SK-N-SH treated with all-trans-retinoic acid at 6 μM for 48 hours (cell line): ENCODE measurements at regions not wholly inside any gene's neighbourhood (a gene's known extent, or its start where the extent isn't known, plus 50 kb on each side); places are given as distances from the start of the nearest gene placed in this dataset.

ENCODE experiments used
- BACH2 ChIP-seq: fragments of 250-450 bp; sonication (Bioruptor Pico); IDR thresholded peaks from 2 replicates; pipeline ENCODE4 v1.9.0; 2021; ENCODE audit warnings: mild to moderate bottlenecking, borderline replicate concordance
- ESRRG ChIP-seq: fragments of 250-450 bp; sonication (Bioruptor Pico); IDR thresholded peaks from 2 replicates; pipeline ENCODE4 v1.6.1; 2021; ENCODE audit warnings: mild to moderate bottlenecking
- ISL1 ChIP-seq: fragments of 250-450 bp; sonication (Bioruptor Pico); IDR thresholded peaks from 2 replicates; pipeline ENCODE4 v2.1.2; 2022; ENCODE audit warnings: mild to moderate bottlenecking, moderate library complexity
- PPARA ChIP-seq: fragments of 250-450 bp; sonication (Bioruptor Pico); IDR thresholded peaks from 2 replicates; pipeline ENCODE4 v1.5.0; 2020; ENCODE audit warnings: mild to moderate bottlenecking, borderline replicate concordance
- TF ChIP-seq, protein P1 (sequence below): fragments of 250-450 bp; sonication (Bioruptor Pico); IDR thresholded peaks from 2 replicates; pipeline ENCODE4 v1.5.0; 2020; ENCODE audit warnings: mild to moderate bottlenecking, moderate library complexity
- TF ChIP-seq, protein P2 (sequence below): fragments of 250-450 bp; sonication (Bioruptor Pico); IDR thresholded peaks from 2 replicates; pipeline ENCODE4 v1.8.0; 2021; ENCODE audit warnings: low read depth, mild to moderate bottlenecking, moderate library complexity, borderline replicate concordance
- TF ChIP-seq, protein P3 (sequence below): fragments of 250-450 bp; sonication (Bioruptor Pico); IDR thresholded peaks from 2 replicates; pipeline ENCODE4 v1.5.1; 2020; ENCODE audit warnings: low read depth, mild to moderate bottlenecking, moderate library complexity
- TF ChIP-seq, protein P4 (sequence below): fragments of 250-450 bp; sonication (Bioruptor Pico); IDR thresholded peaks from 2 replicates; pipeline ENCODE4 v1.8.0; 2020; ENCODE audit warnings: mild to moderate bottlenecking, moderate library complexity, borderline replicate concordance

DNA sequence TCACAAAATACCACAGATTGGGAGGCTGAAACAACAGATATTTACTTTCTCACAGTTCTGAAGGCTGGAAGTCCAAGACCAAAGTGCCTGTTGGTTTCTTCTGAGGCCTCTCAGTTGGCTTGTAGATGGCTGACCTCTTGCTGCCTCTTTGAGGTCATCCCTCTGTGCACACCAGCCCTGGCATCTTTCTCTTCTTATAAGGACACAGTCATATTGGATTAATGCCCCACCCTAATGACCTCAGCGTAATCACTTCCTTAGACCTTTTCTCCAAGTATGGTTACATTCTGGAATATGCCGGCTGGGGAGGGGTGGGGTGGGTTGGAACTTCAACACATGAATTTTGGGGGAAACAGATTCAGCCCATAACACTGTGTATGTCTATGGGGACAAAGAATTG, 116.2 kb upstream of the LNX1 start:
- TF ChIP-seq, protein P1, sequence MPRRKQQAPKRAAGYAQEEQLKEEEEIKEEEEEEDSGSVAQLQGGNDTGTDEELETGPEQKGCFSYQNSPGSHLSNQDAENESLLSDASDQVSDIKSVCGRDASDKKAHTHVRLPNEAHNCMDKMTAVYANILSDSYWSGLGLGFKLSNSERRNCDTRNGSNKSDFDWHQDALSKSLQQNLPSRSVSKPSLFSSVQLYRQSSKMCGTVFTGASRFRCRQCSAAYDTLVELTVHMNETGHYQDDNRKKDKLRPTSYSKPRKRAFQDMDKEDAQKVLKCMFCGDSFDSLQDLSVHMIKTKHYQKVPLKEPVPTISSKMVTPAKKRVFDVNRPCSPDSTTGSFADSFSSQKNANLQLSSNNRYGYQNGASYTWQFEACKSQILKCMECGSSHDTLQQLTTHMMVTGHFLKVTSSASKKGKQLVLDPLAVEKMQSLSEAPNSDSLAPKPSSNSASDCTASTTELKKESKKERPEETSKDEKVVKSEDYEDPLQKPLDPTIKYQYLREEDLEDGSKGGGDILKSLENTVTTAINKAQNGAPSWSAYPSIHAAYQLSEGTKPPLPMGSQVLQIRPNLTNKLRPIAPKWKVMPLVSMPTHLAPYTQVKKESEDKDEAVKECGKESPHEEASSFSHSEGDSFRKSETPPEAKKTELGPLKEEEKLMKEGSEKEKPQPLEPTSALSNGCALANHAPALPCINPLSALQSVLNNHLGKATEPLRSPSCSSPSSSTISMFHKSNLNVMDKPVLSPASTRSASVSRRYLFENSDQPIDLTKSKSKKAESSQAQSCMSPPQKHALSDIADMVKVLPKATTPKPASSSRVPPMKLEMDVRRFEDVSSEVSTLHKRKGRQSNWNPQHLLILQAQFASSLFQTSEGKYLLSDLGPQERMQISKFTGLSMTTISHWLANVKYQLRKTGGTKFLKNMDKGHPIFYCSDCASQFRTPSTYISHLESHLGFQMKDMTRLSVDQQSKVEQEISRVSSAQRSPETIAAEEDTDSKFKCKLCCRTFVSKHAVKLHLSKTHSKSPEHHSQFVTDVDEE (CRISPR knock-in tag) = no peak
- TF ChIP-seq, protein P2, sequence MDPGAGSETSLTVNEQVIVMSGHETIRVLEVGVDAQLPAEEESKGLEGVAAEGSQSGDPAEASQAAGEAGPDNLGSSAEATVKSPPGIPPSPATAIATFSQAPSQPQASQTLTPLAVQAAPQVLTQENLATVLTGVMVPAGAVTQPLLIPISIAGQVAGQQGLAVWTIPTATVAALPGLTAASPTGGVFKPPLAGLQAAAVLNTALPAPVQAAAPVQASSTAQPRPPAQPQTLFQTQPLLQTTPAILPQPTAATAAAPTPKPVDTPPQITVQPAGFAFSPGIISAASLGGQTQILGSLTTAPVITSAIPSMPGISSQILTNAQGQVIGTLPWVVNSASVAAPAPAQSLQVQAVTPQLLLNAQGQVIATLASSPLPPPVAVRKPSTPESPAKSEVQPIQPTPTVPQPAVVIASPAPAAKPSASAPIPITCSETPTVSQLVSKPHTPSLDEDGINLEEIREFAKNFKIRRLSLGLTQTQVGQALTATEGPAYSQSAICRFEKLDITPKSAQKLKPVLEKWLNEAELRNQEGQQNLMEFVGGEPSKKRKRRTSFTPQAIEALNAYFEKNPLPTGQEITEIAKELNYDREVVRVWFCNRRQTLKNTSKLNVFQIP (CRISPR knock-in tag) = no peak
- TF ChIP-seq BACH2 = no peak
- TF ChIP-seq, protein P3, sequence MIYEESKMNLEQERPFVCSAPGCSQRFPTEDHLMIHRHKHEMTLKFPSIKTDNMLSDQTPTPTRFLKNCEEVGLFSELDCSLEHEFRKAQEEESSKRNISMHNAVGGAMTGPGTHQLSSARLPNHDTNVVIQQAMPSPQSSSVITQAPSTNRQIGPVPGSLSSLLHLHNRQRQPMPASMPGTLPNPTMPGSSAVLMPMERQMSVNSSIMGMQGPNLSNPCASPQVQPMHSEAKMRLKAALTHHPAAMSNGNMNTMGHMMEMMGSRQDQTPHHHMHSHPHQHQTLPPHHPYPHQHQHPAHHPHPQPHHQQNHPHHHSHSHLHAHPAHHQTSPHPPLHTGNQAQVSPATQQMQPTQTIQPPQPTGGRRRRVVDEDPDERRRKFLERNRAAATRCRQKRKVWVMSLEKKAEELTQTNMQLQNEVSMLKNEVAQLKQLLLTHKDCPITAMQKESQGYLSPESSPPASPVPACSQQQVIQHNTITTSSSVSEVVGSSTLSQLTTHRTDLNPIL (CRISPR knock-in tag) = no peak
- TF ChIP-seq ISL1 (CRISPR knock-in tag) = no peak
- TF ChIP-seq, protein P4, sequence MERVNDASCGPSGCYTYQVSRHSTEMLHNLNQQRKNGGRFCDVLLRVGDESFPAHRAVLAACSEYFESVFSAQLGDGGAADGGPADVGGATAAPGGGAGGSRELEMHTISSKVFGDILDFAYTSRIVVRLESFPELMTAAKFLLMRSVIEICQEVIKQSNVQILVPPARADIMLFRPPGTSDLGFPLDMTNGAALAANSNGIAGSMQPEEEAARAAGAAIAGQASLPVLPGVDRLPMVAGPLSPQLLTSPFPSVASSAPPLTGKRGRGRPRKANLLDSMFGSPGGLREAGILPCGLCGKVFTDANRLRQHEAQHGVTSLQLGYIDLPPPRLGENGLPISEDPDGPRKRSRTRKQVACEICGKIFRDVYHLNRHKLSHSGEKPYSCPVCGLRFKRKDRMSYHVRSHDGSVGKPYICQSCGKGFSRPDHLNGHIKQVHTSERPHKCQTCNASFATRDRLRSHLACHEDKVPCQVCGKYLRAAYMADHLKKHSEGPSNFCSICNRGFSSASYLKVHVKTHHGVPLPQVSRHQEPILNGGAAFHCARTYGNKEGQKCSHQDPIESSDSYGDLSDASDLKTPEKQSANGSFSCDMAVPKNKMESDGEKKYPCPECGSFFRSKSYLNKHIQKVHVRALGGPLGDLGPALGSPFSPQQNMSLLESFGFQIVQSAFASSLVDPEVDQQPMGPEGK (CRISPR knock-in tag) = no peak
- TF ChIP-seq PPARA (CRISPR knock-in tag) = no peak
- no peak for TF ChIP-seq ESRRG (CRISPR knock-in tag)
